Posterior vena cava (tissue), 2 donors: ENCODE measurements at regions not wholly inside any gene's neighbourhood (a gene's known extent, or its start where the extent isn't known, plus 50 kb on each side); places are given as distances from the start of the nearest gene placed in this dataset.
"Not testable (repeated sequence)": the region's sequence is repeated elsewhere in the genome, so short reads cannot be mapped to it uniquely, and the experiment has no call there.

ENCODE experiments used
- DNase-seq: peaks from one replicate; pipeline ENCODE4 v3.0.0-alpha.2; 2020; ENCODE audit warnings: low spot score
- intact Hi-C, 2 donors: fragments of 100-400 bp; cut with DNase I; formaldehyde crosslinking; loops; one replicate each; pipeline versions ENCODE4 v1.14.1 to v1.14.2; 2022 to 2023
- donor health status: DM: yes; HTN: yes; CAD: no.
- donor health status: DM: yes; HTN: yes; CAD: no.

DNA sequence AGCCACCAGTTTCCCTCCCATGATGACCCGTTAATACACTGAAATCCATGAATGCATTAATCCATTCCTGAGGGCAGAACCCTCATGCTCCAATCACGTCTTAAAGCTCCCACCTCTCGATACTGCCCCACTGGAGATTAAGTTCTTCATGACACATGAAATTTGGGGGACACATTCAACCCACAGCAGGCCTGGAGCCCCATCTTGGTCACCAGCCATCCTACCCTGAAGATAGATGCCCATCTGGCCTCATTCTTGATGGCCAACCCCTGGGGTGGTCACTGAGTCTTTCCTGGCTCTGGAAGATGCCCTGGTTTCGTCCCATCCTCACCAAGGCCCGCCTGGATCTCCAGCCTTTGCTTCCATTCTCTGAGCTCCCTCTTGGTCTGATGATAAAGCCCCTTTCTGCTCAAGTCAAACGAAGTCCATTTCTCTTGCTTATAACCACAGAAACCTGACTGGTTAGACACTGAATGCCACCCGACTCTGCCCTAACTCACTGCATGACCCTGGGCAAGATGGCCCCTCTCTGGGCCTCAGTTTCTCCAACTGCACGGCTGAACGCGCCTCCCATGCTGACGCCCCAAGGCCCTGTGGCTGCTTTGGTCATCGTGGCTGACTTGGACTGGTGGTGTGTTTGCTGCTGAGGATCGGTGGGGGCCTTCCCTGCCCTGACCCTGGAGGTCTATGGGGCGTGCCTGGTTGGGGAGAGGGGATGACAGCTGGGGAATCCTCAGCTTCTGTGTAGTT lies 138.4 kb upstream of the IER5L start:
- peak; percentile 35 for DNase-seq
- intact Hi-C loops, result loop anchor here in 1 of 2 donors (5.0 kb wide), 1 partner anchor 129 kb away; no protein-coding TSS in a partner anchor

DNA sequence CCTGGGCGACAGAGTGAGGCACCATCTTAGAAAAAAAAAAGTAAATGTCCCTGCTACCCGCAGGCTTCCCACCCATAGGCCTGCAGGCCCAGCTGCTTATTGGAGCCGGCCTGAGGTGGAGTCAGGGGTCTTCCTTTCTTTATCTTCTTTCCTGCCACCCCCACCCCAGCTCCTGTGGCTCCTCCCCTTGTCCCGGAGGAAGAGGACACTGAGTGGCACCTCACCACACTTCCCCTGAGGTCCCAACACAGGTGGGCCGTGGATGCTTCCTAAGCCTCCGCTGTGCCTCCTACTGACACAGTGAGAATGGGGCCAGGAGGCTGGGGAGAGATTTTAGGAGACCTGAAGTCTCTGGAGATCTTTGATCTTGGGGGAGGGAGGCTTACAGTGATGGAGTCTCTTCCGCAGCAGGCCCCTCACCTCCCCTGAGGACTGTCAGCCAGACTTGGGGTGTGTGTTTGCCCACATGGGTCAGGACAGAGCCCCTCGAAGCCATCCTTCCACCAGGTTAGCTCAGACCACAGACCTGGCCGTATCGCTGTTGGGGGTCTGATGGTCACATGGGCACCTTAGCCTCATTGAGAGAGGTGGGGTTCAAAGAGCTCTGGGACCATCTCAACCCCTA lies 135.4 kb upstream of the IER5L start:
- peak; percentile 49 for DNase-seq

GRCh38 chr9:129312251-129313122 lies 134.4 kb upstream of the IER5L start:
- intact Hi-C loops, result no loop called here
- DNase-seq, result peak; percentile 61

More for the DNA sequence above, 135.4 kb upstream of the IER5L start:
- intact Hi-C loops, result no loop called here

GRCh38 chr9:129311643-129312042 lies 133.6 kb upstream of the IER5L start:
- intact Hi-C loops, result no loop called here
- peak; percentile 61 for DNase-seq

GRCh38 chr9:129310666-129311350 lies 132.7 kb upstream of the IER5L start:
- peak; percentile 3 for DNase-seq
- intact Hi-C loops, result no loop called here

GRCh38 chr9:129309906-129310305 lies 131.8 kb upstream of the IER5L start:
- peak; percentile 62 for DNase-seq
- intact Hi-C loops, result no loop called here

GRCh38 chr9:129309041-129309430 lies 131.0 kb upstream of the IER5L start:
- intact Hi-C loops, result no loop called here
- DNase-seq, result peak; percentile 34

GRCh38 chr9:129307227-129307970 lies 129.3 kb upstream of the IER5L start:
- DNase-seq, result peak; percentile 9

DNA sequence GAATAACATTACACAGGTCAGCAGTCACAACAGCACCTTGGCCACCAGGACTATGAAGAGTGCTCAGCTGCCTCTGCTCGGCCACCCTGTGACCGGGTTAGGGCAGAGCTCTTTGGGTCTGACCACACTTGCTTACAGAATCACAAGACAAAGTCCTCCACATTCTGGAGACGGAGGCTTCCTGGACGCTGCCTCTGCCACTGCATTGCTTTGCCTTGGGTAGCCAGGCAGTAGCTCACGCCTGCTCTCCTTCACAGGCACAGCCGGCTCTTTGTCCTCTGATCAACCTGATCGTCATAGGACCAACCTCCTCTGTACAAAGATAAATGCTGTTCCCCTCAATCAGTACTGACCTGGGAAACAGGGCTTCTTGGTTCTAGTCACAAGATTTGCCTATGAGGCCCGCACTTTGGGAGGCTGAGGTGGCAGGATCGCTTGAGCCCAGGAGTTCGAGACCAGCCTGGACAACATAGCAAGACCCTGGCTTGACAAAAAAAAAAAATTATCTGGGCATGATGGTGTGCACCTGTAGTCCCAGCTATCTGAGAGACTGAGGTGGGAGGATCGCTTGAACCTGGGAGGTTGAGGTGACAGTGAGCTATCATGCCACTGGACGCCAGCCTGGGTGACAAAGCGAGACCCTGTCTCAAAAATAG lies 128.4 kb upstream of the IER5L start:
- intact Hi-C loops, result no loop called here
- DNase-seq, result peak; percentile 48

More at GRCh38 chr9:129307227-129307970, 129.3 kb upstream of the IER5L start:
- intact Hi-C loops, result no loop called here

DNA sequence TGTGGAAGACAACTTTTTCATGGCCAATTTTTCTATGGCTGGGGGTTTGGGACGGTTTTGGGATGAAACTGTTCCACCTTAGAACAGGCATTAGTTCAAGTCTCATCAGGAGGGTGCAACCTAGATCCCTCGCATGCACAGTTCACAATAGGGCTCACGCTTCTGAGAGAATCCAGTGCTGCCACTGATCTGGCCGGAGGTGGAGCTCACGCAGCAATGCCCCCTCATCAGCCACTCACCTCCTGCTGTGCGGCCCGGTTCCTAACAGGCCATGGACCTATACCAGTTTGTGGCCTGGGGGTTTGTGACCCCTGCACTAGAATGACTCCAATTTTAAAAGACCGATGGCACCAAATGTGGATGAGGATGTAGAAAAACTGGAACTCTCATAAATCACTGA lies 127.2 kb upstream of the IER5L start:
- DNase-seq, result peak; percentile 49
- intact Hi-C loops, result no loop called here

GRCh38 chr9:129301941-129302340 lies 123.9 kb upstream of the IER5L start:
- intact Hi-C loops, result no loop called here
- DNase-seq, result no peak

- intact Hi-C loops, DNase-seq: not testable (repeated sequence)
Observed at GRCh38 chr9:129296195-129296594, 118.1 kb upstream of the IER5L start.

DNA sequence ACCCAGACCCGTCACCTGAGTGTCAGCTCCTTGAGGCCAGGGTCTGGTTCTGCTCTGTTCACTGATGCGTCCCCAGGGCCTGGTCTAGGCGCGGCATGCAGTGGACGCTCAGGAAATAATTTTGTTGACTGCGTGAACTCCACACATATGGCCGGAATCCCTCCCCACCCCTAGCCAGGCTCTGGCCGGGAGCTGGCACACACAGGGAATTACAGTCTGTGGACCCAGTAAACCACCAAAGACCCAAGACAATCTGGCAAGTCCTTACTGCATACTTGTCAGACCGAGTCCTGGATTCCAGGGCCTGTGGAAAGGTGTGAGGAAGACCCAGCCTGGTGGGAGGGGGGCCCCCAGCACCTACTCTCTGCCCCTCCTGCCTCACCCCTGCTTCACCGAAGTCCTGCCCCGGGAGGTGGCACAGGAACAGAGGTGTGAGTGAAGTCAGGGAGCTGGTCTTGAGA lies 113.0 kb upstream of the IER5L start:
- peak; percentile 54 for DNase-seq
- intact Hi-C loops, result no loop called here

DNA sequence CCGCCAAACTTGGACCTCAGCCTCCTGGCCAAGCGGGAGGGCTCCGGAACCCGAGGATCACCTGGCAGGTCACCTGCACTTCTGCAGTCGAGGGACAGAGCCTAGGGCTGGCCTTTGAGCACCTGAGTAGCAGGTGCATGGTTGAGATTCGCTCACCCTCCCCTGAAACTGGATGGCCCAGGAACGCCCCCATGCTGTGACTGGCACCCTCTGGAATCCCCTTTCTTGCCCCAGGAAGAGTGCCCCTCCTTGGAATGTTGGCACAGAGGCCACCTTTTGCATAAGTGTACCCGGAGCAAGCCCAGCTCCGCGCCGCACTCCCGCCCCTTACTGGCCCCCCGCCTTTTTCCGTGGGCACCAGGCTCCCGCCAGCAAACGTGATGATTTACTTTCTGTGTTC lies 112.5 kb upstream of the IER5L start:
- DNase-seq, result peak; percentile 62
- intact Hi-C loops, result no loop called here

DNA sequence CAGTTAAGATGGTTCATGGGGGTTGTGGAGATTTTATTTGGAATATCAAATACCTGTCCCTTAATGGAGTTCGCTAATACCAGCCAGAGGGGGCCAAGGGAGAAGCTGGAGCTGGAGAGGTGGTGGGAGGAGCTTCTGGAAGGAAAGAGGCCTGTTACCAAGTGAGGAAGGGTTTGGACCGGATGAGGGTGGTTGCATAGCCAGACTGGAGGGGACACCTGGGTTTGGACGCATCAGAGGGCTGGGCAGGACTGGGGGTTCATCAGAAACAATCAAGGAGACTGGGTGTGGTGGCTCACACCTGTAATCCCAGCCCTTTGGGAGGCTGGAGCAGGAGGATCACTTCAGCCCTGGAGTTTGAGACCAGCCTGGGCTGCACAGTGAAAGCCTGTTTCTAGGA lies 111.8 kb upstream of the IER5L start:
- intact Hi-C loops, result no loop called here
- DNase-seq, result peak; percentile 51

GRCh38 chr9:129289131-129289731 lies 111.2 kb upstream of the IER5L start:
- DNase-seq, result peak; percentile 44
- intact Hi-C loops, result no loop called here

- DNase-seq, result peak; percentile 64
- intact Hi-C loops, result no loop called here
Observed at GRCh38 chr9:129287619-129288305, 109.7 kb upstream of the IER5L start.
